Left renal pelvis (tissue), 4 donors: ENCODE measurements at regions not wholly inside any gene's neighbourhood (a gene's known extent, or its start where the extent isn't known, plus 50 kb on each side); places are given as distances from the start of the nearest gene placed in this dataset.
"Not testable (repeated sequence)": the region's sequence is repeated elsewhere in the genome, so short reads cannot be mapped to it uniquely, and the experiment has no call there.

Source experiments
- DNase-seq, 4 donors: peaks; one replicate each; pipeline ENCODE4 v3.0.0-alpha.2; 2013; ENCODE audit warnings: low read depth in 4 of 4, low spot score in 3 of 4

- DNase-seq = no peak
Observed at GRCh38 chr5:1639757-1640156, 116.0 kb upstream of the LPCAT1 start.

- no peak for DNase-seq
Observed at GRCh38 chr5:1638658-1639400, 115.1 kb upstream of the LPCAT1 start.

- no peak for DNase-seq
Observed at GRCh38 chr5:1637639-1638481, 114.1 kb upstream of the LPCAT1 start.

GRCh38 chr5:1636981-1637638, 113.3 kb upstream of the LPCAT1 start:
- no peak for DNase-seq

- DNase-seq = not testable (repeated sequence)
Observed at GRCh38 chr5:1636208-1636770, 112.5 kb upstream of the LPCAT1 start.

- not testable (repeated sequence) for DNase-seq
Observed at GRCh38 chr5:1635477-1635876, 111.7 kb upstream of the LPCAT1 start.

GRCh38 chr5:1634337-1634661, 110.5 kb upstream of the LPCAT1 start:
- no peak for DNase-seq

GRCh38 chr5:1633605-1634336, 110.0 kb upstream of the LPCAT1 start:
- peak; percentile 57 to 70 (median 66) for DNase-seq

- DNase-seq = not testable (repeated sequence)
Observed at GRCh38 chr5:1631004-1631403, 107.2 kb upstream of the LPCAT1 start.

GRCh38 chr5:1626397-1626796, 102.6 kb upstream of the LPCAT1 start:
- not testable (repeated sequence) for DNase-seq

GRCh38 chr5:1619531-1619930, 95.8 kb upstream of the LPCAT1 start:
- not testable (repeated sequence) for DNase-seq

GRCh38 chr5:1618296-1618865, 94.6 kb upstream of the LPCAT1 start:
- DNase-seq = not testable (repeated sequence)

GRCh38 chr5:1617236-1617755, 93.5 kb upstream of the LPCAT1 start:
- not testable (repeated sequence) for DNase-seq

GRCh38 chr5:1613515-1613914, 89.8 kb upstream of the LPCAT1 start:
- not testable (repeated sequence) for DNase-seq

- DNase-seq = not testable (repeated sequence)
Observed at GRCh38 chr5:1610526-1610925, 86.8 kb upstream of the LPCAT1 start.

- not testable (repeated sequence) for DNase-seq
Observed at GRCh38 chr5:1609111-1609510, 85.4 kb upstream of the LPCAT1 start.

GRCh38 chr5:1608336-1608735, 84.6 kb upstream of the LPCAT1 start:
- not testable (repeated sequence) for DNase-seq

GRCh38 chr5:1606951-1607350, 83.2 kb upstream of the LPCAT1 start:
- DNase-seq = not testable (repeated sequence)

- DNase-seq = not testable (repeated sequence)
Observed at GRCh38 chr5:1603916-1604315, 80.2 kb upstream of the LPCAT1 start.

GRCh38 chr5:1601565-1601964, 77.8 kb upstream of the LPCAT1 start:
- DNase-seq = not testable (repeated sequence)
